ENCODE measurements at regions not wholly inside any gene's neighbourhood (a gene's known extent, or its start where the extent isn't known, plus 50 kb on each side); places are given as distances from the start of the nearest gene placed in this dataset.

GRCh38 chr11:31981457-31981856 lies 109.4 kb upstream of the RCN1 start:
- Histone ChIP-seq H3K56ac (ENCODE audit: insufficient read length, low read depth, low read length) (no peak overlapping the region), H3K79me2 (ENCODE audit: insufficient read depth, low read length) (no peaks in the 10 kb centered on the region), H2BK12ac (ENCODE audit: insufficient read length, low read depth, low read length) (no peak overlapping the region), H2AK5ac (ENCODE audit: insufficient read length, low read length) (no peak overlapping the region), H2AFZ (ENCODE audit: low read length) (no peak overlapping the region), H3K9ac (ENCODE audit: extremely low read depth, insufficient read length, low read length) (no peak overlapping the region), H3K4me2 (ENCODE audit: insufficient read depth, insufficient read length, low read length) (no peak overlapping the region), H2BK20ac (ENCODE audit: low read depth, low read length, poor library complexity, severe bottlenecking) (no peak overlapping the region), H3K9me3 (ENCODE audit: control insufficient read depth, low read depth, low read length) (no peaks in the 10 kb centered on the region), H3T11ph (ENCODE audit: low read length) (no peak overlapping the region), H3K14ac (ENCODE audit: insufficient read depth, low read length) (no peak overlapping the region), H3K23ac (ENCODE audit: insufficient read length, low read depth, low read length) (no peak overlapping the region), H3K23me2 (ENCODE audit: insufficient read length, low read depth, low read length, poor library complexity, severe bottlenecking) (no peaks in the 10 kb centered on the region), H3K27ac (ENCODE audit: insufficient read length, low read depth, low read length) (no peak overlapping the region), H4K8ac (replicated peaks; ENCODE audit: insufficient read length, low read depth, low read length) (no peak overlapping the region), H3K27me3 (ENCODE audit: insufficient read depth, low read length) (no peaks in the 10 kb centered on the region), H3K4ac (ENCODE audit: low read depth, low read length) (no peak overlapping the region), H2BK15ac (ENCODE audit: low read depth, low read length) (no peak overlapping the region), H4K20me1 (ENCODE audit: control insufficient read depth, insufficient read depth, insufficient read length) (no peaks in the 10 kb centered on the region), H3K18ac (ENCODE audit: insufficient read length, low read depth, low read length) (no peak overlapping the region), H3K79me1 (ENCODE audit: insufficient read depth, low read depth, low read length, poor library complexity, severe bottlenecking) (no peaks in the 10 kb centered on the region), H4K91ac (ENCODE audit: insufficient read length, low read depth, low read length) (no peak overlapping the region), H2BK5ac (ENCODE audit: insufficient read length, low read length) (no peak overlapping the region), H4K5ac (ENCODE audit: insufficient read length, low read depth, low read length) (no peak overlapping the region), H3K4me1 (ENCODE audit: insufficient read depth, low read length) (no peaks in the 10 kb centered on the region; the same call in 1 of the 2 replicates), H2BK120ac (ENCODE audit: low read depth, low read length, poor library complexity, severe bottlenecking) (no peak overlapping the region)
- no peaks in the 10 kb centered on the region; a peak in 1 of 5 replicates for H3K9me3 Mint-ChIP-seq
- no CpG with 5 or more reads among the region's 1 CpG for WGBS (ENCODE audit: extremely low coverage, insufficient read length, low lambda C conversion rate)
- peaks cover 32% of the 10 kb centered on the region for H3K27me3 Mint-ChIP-seq (ENCODE audit: low read depth)
- H3K27ac Mint-ChIP-seq: no peak overlapping the region
- TF ChIP-seq, protein P1, sequence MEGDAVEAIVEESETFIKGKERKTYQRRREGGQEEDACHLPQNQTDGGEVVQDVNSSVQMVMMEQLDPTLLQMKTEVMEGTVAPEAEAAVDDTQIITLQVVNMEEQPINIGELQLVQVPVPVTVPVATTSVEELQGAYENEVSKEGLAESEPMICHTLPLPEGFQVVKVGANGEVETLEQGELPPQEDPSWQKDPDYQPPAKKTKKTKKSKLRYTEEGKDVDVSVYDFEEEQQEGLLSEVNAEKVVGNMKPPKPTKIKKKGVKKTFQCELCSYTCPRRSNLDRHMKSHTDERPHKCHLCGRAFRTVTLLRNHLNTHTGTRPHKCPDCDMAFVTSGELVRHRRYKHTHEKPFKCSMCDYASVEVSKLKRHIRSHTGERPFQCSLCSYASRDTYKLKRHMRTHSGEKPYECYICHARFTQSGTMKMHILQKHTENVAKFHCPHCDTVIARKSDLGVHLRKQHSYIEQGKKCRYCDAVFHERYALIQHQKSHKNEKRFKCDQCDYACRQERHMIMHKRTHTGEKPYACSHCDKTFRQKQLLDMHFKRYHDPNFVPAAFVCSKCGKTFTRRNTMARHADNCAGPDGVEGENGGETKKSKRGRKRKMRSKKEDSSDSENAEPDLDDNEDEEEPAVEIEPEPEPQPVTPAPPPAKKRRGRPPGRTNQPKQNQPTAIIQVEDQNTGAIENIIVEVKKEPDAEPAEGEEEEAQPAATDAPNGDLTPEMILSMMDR (conservative IDR thresholded peaks at IDR 0.05): no peak
- H3K4me3 Mint-ChIP-seq: no peak overlapping the region
- H3K4me1 Mint-ChIP-seq: peaks cover 3 to 7% of the 10 kb centered on the region in 2 experiments
- H3K36me3 Mint-ChIP-seq (ENCODE audit: insufficient read depth in 1 of 3, low read depth in 3 of 3): no peaks in the 10 kb centered on the region
- DNase-seq: no peak
